ENCODE measurements at regions not wholly inside any gene's neighbourhood (a gene's known extent, or its start where the extent isn't known, plus 50 kb on each side); places are given as distances from the start of the nearest gene placed in this dataset.

DNA sequence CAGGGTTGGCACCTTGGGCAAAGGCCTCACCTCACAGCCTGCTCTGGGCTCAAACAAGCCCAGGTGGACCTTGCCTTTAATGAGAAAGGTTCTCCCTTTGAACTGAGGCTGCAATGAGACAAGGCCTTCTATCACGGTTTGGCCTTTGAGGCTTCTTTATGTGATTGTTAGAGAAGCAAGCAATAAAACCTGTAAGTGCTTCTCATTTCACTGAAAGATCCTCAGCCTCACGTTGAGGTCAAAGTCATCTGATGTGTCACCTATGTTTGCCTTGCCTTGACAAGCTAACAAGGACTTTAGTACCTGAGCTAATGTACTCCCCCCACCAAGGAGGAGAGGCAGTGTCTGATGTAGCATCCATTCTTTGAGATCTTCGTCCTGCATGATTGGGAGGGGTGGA is 155.9 kb upstream of the RBM19 start:
- TF ChIP-seq, protein P1, sequence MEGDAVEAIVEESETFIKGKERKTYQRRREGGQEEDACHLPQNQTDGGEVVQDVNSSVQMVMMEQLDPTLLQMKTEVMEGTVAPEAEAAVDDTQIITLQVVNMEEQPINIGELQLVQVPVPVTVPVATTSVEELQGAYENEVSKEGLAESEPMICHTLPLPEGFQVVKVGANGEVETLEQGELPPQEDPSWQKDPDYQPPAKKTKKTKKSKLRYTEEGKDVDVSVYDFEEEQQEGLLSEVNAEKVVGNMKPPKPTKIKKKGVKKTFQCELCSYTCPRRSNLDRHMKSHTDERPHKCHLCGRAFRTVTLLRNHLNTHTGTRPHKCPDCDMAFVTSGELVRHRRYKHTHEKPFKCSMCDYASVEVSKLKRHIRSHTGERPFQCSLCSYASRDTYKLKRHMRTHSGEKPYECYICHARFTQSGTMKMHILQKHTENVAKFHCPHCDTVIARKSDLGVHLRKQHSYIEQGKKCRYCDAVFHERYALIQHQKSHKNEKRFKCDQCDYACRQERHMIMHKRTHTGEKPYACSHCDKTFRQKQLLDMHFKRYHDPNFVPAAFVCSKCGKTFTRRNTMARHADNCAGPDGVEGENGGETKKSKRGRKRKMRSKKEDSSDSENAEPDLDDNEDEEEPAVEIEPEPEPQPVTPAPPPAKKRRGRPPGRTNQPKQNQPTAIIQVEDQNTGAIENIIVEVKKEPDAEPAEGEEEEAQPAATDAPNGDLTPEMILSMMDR (IDR thresholded peaks at IDR 0.05; ENCODE audit: low read depth, low read length): no peak
- TF ChIP-seq EZH2phosphoT487 (IDR thresholded peaks at IDR 0.05; ENCODE audit: low read depth): no peak

Measured in OCI-LY3 (cell line).